ENCODE measurements at regions not wholly inside any gene's neighbourhood (a gene's known extent, or its start where the extent isn't known, plus 50 kb on each side); places are given as distances from the start of the nearest gene placed in this dataset.

DNA sequence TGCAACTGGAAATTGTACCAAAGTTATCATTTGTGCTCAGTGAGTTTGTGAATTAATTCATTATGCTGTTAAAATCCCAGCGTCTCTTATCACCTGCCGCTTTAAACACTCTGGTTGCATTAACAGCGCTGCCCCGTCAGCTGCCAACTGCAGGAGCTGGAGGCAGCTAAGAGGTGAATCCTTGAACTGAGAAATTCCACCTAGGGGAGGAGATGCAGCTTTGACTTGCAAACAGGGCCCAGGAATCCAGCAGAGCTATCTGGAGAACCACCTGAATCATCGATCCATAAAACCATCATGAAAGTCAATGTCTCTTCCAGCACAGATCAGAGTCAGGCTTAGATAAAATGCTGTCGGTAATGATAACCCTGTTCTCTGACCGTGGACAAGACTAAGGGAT, 140.7 kb upstream of the PTBP2 start:
- TF ChIP-seq MTF1 (CRISPR knock-in tag; IDR thresholded peaks at IDR 0.05) (no peak), TFE3 (CRISPR knock-in tag; IDR thresholded peaks at IDR 0.05) (no peak)
- TF ChIP-seq, protein P1, sequence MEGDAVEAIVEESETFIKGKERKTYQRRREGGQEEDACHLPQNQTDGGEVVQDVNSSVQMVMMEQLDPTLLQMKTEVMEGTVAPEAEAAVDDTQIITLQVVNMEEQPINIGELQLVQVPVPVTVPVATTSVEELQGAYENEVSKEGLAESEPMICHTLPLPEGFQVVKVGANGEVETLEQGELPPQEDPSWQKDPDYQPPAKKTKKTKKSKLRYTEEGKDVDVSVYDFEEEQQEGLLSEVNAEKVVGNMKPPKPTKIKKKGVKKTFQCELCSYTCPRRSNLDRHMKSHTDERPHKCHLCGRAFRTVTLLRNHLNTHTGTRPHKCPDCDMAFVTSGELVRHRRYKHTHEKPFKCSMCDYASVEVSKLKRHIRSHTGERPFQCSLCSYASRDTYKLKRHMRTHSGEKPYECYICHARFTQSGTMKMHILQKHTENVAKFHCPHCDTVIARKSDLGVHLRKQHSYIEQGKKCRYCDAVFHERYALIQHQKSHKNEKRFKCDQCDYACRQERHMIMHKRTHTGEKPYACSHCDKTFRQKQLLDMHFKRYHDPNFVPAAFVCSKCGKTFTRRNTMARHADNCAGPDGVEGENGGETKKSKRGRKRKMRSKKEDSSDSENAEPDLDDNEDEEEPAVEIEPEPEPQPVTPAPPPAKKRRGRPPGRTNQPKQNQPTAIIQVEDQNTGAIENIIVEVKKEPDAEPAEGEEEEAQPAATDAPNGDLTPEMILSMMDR (CRISPR knock-in tag; IDR thresholded peaks at IDR 0.05), result no peak
